HG02759 (cell line): ENCODE measurements at regions not wholly inside any gene's neighbourhood (a gene's known extent, or its start where the extent isn't known, plus 50 kb on each side); places are given as distances from the start of the nearest gene placed in this dataset.
"Not testable (repeated sequence)": the region's sequence is repeated elsewhere in the genome, so short reads cannot be mapped to it uniquely, and the experiment has no call there.

Experiments
- ATAC-seq: cut with Tn5 transposase; IDR thresholded peaks from one replicate; pipeline ENCODE4 v1.9.1; 2021; ENCODE audit warnings: mild to moderate bottlenecking, moderate library complexity; ENCODE audit not compliant: unreplicated experiment

DNA sequence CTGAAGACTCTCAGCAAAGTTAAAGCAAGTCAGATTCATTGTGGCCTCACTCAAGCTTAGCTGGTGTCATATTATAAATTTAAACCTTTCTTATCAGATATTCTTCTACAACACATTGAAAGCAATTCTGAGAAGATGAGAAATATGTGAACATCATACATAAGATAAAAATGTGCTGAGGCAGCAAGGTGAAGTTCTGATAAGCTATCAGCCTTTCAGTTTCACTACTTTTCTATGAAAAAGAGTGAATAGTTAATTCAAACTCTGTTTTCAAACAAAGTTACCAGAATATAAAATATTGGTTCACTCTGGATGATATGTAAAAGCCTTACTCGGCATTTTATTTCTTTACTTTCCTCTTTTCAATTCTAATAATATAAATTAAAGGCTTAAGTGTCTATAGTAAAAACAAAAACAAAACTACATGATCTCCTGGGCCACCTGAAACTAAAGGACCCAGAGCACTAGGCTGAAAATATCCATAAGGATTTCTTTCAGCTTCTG, 824.4 kb downstream of the MTRR start:
- ATAC-seq, result no peak

DNA sequence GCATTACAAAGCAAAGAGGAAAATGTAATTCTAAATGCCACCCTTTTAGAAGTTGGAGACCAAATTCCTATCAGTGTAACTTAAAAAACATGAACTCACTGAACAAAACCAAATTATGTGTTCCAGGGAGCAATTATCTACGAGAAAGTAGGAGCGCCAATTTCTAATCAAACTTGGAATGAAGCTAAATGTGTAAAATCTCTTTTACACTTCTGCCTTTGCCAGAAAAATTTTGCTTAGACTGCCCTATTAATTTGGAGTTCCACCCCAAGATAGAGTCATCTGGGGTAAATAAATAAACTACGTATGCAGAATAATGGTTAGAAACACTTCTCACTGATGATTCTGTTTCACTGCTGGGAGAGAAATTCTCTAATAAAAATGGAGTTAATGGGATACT, 825.6 kb downstream of the MTRR start:
- no peak for ATAC-seq

GRCh38 chr5:8695902-8696845, 827.2 kb downstream of the MTRR start:
- ATAC-seq, result no peak

GRCh38 chr5:8700222-8700621, 831.3 kb downstream of the MTRR start:
- no peak for ATAC-seq

- no peak for ATAC-seq
These were observed 831.7 kb downstream of the MTRR start for GRCh38 chr5:8700671-8701070.

DNA sequence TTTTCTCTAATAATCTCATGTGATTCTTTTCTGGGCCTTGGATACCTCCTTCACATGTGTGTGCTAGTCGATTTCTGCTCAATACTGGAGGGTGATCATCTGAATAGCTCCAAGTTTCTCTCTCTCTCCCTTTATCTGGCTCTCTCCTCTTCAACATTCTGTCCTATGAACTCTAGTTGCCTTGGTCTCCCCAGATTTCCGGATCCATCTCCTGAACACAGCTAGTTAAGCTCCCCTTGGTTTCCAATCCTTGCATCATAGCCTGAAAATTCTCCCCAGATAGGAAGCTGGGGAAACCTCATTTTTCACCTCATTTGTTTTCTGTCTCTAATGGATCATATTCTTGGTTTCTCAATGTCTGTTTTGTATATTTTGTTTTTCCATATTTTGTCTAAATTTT, 832.3 kb downstream of the MTRR start:
- ATAC-seq, result no peak

- no peak for ATAC-seq
These were observed 835.4 kb downstream of the SEMA5A start for GRCh38 chr5:8710426-8710930.

GRCh38 chr5:8714198-8714597, 831.7 kb downstream of the SEMA5A start:
- ATAC-seq, result no peak

DNA sequence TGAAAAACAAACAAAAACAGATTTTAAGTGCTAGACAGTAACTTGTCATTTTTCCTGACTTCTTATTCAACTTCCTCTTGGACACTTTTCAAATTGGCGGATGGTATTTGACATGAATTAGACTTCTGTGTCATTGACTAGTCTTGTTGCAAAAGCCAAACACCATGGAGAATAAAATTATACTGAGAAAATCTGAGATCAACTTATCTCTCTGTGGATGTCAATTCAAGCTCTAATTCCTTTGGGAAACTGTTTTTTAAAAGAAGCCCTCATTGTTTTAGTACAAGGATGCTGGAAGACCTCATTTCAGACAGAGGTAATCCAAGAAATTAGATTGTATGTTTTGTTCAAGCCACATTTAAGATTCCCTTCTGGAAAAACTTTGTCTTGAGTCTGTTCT, 831.0 kb downstream of the SEMA5A start:
- ATAC-seq, result no peak

GRCh38 chr5:8719796-8720195, 826.1 kb downstream of the SEMA5A start:
- ATAC-seq, result no peak

- no peak for ATAC-seq
These were observed 825.4 kb downstream of the SEMA5A start for GRCh38 chr5:8720506-8720905.

DNA sequence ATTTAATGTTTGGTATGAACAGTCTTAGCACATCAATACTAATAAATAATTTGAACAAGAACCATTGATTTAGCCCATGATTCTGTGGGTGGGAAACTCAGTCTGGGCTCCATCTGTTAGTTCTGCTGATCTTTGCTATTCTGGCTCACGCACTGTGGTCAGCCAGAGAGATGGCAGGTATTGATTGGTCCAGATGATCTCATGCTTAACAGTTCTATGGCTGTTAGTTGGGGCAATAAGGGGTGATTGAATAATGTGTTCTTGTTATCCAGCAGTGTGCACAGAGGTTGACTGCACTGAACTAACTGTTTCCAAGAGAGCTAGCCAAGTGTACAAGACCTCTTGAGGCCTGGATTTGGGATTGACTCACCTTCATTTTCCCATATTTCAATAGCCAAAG, 824.3 kb downstream of the SEMA5A start:
- no peak for ATAC-seq

- ATAC-seq, result no peak
These were observed 819.4 kb downstream of the SEMA5A start for GRCh38 chr5:8726383-8727036.

DNA sequence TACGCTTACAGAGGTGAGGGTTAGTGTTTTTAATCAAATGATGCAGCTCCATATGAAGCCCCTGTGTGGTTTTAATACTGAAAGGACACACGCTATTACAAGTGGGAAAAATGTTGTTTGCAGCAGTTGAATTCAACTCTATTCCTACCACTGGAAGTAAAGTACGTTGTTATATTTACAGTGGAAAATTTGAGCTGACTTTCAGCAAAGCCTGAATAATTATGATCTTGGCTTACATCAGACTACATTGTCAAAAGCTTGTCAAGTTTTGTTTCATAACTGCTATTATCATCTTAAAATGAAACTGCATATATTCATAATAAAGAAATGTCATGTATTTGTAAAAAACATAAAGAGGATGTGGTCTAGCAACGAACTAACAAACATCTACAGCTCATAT, 818.5 kb downstream of the SEMA5A start:
- ATAC-seq, result no peak

- ATAC-seq, result no peak
These were observed 816.4 kb downstream of the SEMA5A start for GRCh38 chr5:8729437-8729836.

DNA sequence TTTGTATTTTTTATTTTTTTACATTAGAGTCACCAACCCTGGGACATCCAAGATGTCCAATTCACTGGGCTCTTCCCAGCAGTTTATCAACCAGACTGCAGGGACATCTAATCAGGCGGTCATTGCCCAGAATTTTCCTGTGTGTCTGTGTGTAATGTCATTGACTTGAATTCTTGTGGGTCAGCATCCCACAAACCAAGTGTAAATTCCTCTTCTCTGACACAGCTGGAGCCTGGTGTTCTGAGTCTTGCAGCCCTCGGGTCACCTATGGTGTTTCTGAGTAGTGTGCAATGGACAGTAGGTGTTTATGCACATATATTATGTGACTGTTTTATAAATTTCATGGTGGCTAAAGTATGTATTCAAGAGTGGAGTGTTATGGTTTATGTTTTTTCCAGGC, 815.7 kb downstream of the SEMA5A start:
- no peak for ATAC-seq

GRCh38 chr5:8731110-8731509, 814.8 kb downstream of the SEMA5A start:
- not testable (repeated sequence) for ATAC-seq

GRCh38 chr5:8740595-8740994, 805.3 kb downstream of the SEMA5A start:
- no peak for ATAC-seq

DNA sequence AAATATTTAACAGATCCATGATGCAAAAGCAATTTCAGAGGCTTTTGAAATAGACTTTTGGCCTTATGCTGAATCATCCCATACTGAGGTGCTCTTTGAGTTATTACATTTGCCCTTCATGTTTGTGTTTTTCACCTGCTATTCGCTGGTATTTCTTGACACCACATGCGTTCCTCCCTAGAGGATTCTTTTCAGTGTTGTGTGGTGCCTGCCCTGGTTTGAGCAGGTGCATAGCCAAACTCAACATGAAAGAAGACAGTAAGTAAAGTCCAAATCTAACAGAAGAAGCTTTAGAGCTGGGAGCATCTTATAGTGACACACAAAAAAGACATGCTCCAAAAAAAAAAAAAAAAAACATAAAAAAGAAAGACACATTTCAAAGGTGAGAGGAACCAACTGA, 796.3 kb downstream of the SEMA5A start:
- ATAC-seq, result no peak

DNA sequence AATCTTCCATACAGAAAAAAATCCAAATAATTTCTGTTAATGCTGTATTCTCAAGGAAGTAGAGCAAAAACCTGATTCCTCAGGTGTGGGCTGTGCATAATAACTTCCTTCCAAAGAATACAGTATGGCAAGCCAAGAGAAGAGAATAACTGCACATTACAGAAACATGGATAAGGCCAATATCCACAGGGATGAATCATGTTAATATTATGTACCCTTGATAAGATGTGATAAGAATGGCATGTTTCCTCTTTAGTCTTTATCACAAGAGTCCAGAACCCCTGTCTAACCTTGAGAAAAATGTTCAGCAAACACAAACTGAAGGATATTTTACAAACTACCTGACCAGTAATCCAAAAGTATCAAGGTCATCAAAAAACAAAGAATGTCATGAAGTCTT, 795.8 kb downstream of the SEMA5A start:
- ATAC-seq, result no peak

DNA sequence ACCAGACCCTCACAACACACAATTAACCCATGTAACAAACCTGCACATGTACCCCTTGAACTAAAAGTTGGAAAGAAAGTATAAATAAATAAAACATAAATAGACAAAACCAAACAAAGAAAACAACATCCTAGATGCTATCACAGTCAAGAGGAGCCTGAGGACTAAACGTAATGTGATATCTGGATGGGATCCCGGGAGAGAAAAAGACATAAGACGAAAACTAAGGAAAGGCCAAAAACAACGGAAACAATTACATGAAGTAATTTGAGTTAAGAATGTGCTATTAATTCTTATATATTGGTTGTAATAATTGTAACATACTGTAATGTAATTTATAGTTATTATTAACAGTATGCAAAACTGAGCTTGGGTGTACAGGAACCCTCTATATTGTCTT, 793.9 kb downstream of the SEMA5A start:
- no peak for ATAC-seq

DNA sequence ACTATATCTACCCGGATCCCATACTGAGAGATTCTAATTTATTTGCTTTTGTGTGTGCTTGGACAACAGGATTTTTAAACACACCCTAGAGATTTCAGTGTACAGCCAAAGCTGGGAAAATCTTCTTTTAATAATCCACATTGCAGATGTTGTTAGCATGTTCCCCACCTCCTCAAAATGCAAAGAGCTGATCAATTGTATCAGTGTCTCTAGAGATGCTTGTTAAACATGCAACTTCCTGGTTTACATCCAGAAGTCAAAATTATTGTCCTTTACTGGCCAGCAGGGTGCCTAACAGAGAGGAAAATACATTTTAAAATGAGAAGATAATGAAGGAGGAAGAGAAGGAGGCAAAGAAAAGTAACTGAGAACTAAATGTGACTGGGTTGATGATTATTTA, 793.3 kb downstream of the SEMA5A start:
- ATAC-seq, result no peak
